COR-L47 (cell line): ENCODE measurements at regions not wholly inside any gene's neighbourhood (a gene's known extent, or its start where the extent isn't known, plus 50 kb on each side); places are given as distances from the start of the nearest gene placed in this dataset.
A peak's percentile ranks its signal among the peaks of the same experiment; 100 is the strongest.

Experiments
- DNase-seq: peaks from one replicate; lab custom pipeline; 2025; lab: John Stamatoyannopoulos, UW

GRCh38 chr3:148389916-148390315 lies 307.8 kb upstream of the AGTR1 start:
- DNase-seq: no peak

DNA sequence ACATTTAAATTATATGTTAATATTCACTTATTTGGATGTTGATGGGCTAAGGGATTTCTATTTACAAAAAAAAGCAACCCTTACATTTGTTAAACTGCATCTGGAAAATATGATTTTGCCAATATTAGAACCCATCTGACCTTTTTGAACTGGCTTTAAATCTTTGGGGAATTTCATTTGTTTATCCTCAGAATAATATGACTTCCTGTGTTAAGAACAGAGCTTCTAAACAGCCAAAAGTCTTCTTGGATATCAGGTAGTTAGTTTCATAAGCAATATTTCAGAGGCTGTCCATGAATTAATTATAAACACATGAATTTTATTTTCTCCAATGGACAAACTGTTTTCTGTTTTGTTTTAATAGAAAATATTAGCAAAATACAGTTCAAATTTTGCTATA lies 301.9 kb upstream of the AGTR1 start:
- DNase-seq: no peak

DNA sequence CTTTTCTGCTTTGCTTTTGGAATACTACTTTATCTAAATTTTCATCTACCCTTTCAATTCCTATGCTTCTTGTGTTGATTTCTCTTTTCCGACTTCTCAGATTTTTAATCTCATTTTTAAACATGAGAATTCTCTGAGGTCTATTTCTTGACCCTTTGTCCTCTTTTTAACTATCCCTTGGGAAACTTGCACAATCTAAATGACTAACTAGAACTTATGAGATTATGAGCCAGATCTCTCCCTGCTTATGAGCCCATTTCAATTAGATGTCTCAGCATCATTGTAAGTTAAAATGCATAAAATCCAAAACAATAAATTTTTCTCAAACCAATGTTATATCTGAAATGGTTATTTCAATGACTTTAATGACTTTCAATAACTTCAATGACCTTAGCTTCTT lies 296.9 kb upstream of the AGTR1 start:
- no peak for DNase-seq

- DNase-seq: no peak
Measured at GRCh38 chr3:148408667-148409066, 289.0 kb upstream of the AGTR1 start.

DNA sequence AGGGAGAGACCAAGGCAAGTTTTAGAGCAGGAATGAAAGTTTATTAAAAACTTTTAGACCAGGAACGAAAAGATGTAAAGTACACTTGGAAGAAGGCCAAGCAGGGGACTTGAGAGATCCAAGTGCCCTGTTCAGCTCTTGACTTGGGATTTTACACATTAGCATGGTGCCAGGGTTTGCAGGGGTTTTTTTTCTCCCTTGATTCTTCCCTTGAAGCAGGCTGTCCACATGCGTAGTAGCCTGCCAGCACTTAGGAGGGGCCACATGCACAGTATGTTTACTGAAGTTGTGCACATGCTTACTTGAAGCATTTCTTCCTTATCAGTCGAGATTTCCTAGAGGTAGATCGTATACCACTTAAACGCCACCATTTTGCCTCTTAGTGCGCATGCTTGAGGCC lies 277.5 kb upstream of the AGTR1 start:
- no peak for DNase-seq

- DNase-seq: no peak
Measured at GRCh38 chr3:148428862-148429605, 268.7 kb upstream of the AGTR1 start.

GRCh38 chr3:148433665-148434064 lies 264.0 kb upstream of the AGTR1 start:
- DNase-seq: no peak

- DNase-seq: no peak
Measured at GRCh38 chr3:148435534-148435933, 262.2 kb upstream of the AGTR1 start.

- DNase-seq: no peak
Measured at GRCh38 chr3:148439254-148439822, 258.4 kb upstream of the AGTR1 start.

- no peak for DNase-seq
Measured at GRCh38 chr3:148441191-148441590, 256.5 kb upstream of the AGTR1 start.

GRCh38 chr3:148450819-148451218 lies 246.9 kb upstream of the AGTR1 start:
- peak; percentile 11 for DNase-seq

- DNase-seq: no peak
Measured at GRCh38 chr3:148451969-148452368, 245.7 kb upstream of the AGTR1 start.

DNA sequence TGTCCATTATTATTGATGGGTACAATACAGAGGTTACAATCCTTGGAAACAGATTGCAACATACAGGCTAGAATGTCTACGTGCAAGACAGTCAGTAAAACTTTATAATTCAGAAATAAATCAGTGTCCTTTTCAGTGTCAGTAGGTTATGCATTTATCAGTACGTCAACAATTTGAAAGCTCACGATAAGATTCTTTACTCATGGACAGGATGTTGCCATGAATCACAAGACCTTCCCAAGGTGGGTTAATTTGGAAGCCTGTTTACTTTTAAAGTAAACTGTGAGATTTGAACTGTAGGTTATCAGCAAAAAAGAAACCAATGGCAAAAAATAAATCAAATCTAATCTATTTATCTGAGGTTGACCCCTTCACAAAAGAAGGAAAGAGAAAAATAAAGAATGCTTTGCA lies 243.9 kb upstream of the AGTR1 start:
- DNase-seq: no peak

GRCh38 chr3:148455098-148455497 lies 242.6 kb upstream of the AGTR1 start:
- DNase-seq: no peak

DNA sequence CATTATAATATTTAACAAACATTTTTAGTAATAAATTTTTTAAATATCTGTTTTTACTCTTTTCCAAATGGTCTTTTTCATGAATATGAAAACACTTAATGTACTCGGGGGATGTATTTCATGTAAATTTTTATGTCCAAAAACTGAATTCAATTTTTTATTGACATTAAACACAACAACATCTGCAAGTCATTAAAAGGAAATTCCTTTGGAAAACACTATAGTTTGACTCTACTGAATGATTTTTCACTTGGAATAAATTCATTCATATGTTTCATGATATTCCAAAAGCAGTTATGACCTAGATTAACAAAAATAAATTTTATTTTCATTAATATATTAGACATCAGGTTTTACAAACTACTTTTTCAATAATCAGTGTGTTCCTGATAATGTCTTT lies 239.8 kb upstream of the AGTR1 start:
- no peak for DNase-seq

DNA sequence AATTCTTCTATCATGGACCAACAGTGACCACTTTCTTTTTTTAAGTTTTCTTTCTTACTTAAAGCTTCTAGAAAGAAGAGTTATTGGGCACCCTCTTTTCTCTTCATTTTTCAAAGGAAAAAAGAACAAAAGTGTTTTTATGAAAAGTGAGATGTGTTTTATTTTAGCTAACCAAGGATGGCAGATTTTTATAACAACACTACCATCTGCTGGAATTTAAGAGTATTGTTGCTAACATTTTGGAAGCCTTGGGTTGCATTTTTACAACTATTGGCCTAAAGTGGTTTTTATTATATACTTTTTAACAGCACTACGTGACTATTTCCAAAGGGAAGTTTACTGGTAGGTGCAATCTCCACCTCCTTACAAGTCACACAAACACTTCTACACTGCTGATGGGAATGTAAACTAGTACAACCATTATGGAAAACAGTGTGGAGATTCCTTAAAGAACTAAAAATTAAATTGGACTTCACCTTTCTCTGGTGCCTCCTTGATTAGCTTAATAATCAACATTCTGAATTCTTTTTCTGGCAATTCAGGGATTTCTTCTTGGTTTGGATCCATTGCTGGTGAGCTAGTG lies 237.7 kb upstream of the AGTR1 start:
- DNase-seq: no peak

DNA sequence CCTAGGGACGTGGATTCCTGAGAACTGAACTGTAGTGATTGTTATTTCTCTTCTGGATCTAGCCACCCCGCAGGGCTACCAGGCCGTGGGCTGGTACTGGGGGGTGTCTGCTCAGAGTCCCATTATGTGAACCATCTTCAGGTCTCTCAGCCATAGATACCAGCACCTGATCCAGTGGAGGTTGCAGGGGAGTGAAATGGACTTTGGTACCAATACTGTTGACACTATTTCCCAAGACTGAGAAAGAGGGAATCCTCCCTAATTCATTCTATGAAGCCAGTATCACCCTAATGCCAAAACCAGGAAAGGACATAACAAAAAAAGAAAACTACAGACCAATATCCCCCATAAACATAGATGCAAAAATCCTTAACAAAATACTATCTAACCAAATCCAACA lies 237.0 kb upstream of the AGTR1 start:
- DNase-seq: no peak

DNA sequence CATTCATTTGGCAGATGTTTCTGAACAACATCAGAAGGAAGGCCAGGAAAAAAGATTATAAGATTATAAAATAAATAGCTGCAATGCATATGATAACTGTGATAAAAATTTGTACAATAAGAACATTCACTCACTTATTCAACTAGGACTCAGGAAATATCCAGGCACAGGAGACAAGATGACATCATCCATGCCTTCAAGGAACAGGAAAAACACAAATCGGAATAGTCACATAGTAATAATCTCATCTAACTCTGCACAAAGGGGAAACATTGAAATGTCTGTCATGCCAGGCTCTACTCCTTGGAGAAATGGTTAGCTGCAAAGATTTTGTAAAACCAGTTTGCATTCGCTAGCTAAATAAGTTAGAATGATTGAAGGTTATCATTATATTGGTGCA lies 233.5 kb upstream of the AGTR1 start:
- no peak for DNase-seq

DNA sequence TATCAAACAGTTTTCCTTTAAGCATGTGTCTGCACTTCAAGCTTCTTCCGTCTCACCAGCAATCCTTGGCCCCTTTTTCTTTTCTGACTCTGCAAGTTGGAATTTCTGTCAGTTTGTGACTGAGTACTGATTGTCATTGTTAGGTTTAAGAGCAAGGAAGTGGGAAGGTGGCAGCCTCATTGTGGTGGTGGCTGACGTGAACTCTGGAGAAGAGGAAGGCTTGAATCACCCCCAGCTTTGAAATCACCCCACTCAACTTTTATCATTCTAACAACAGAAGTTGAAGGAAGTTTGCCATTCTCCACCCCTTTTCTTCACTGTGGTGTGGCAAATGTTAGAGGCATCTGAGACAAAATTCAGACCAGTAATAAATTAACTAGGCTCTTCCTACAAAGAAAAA lies 231.6 kb upstream of the AGTR1 start:
- DNase-seq: no peak

GRCh38 chr3:148466980-148467740 lies 230.5 kb upstream of the AGTR1 start:
- DNase-seq: no peak

DNA sequence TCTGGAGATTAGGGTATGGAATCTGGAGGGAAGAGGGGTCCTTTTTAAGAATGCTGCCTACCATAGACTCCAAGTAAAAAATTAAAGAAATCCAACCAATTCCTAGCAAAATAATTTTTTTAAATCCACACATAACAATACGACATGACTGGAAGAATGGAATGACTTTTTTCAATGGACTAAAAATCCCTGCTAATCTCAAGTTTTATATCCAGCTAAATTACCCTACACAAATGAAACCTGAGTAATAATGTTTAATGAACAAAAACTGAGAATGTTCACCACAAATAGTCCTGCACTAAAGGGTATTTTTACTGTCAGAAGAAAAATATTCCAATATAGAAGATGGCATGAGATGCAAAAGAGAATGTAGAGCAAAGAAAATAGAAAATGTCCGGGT lies 220.3 kb upstream of the AGTR1 start:
- no peak for DNase-seq

GRCh38 chr3:148493631-148494030 lies 204.1 kb upstream of the AGTR1 start:
- no peak for DNase-seq

- no peak for DNase-seq
Measured at GRCh38 chr3:148494451-148494850, 203.3 kb upstream of the AGTR1 start.
